H1 (cell line): ENCODE measurements at regions not wholly inside any gene's neighbourhood (a gene's known extent, or its start where the extent isn't known, plus 50 kb on each side); places are given as distances from the start of the nearest gene placed in this dataset.

Experiments
- CTCF ChIA-PET: fragments of 300-600 bp; sonication (Branson Sonifier 250); formaldehyde crosslinking; loops from one replicate; lab custom pipeline; 2021; ENCODE audit not compliant: partially characterized antibody; lab: Charles Lee
- POLR2A ChIA-PET: fragments of 300-600 bp; sonication (Branson Sonifier 250); formaldehyde crosslinking; loops from one replicate; lab custom pipeline; 2021; ENCODE audit warnings: inconsistent platforms; ENCODE audit not compliant: partially characterized antibody; lab: Charles Lee
- DNase-seq, 2 experiments: peaks; one replicate each; pipeline versions ENCODE4 v3.0.0 to v3.0.0-alpha.2; 2010 to 2022; ENCODE audit warnings: low spot score in 2 of 2, low read depth in 1 of 2, mixed read lengths in 1 of 2
- FAIRE-seq: peaks from 2 replicates; lab custom pipeline; 2011; peaks lifted over from hg19 to GRCh38; lab: Jason Lieb, UNC
- H2AFZ ChIP-seq: 2 replicates; pipeline ENCODE4 v1.8.1; 2012; ENCODE audit warnings: low read length, inconsistent platforms
- H2AK5ac ChIP-seq: 2 replicates; pipeline ENCODE4 v1.6.1; 2013; ENCODE audit warnings: low read depth, low read length
- H2BK120ac ChIP-seq: replicated peaks from 2 replicates; pipeline ENCODE3; 2013; ENCODE audit warnings: low read depth, low read length, inconsistent platforms
- H2BK12ac ChIP-seq: 2 replicates; pipeline ENCODE4 v1.6.1; 2013; ENCODE audit warnings: low read depth, low read length
- H2BK15ac ChIP-seq: 2 replicates; pipeline ENCODE4 v1.6.1; 2013; ENCODE audit warnings: low read length
- H2BK20ac ChIP-seq: 2 replicates; pipeline ENCODE4 v1.6.1; 2013; ENCODE audit warnings: low read length
- H2BK5ac ChIP-seq: 2 replicates; pipeline ENCODE4 v1.6.1; 2013; ENCODE audit warnings: low read depth, low read length
- H3K14ac ChIP-seq: 2 replicates; pipeline ENCODE4 v1.6.1; 2013; ENCODE audit warnings: inconsistent platforms; ENCODE audit not compliant: insufficient read length
- H3K18ac ChIP-seq: 2 replicates; pipeline ENCODE4 v1.6.1; 2013; ENCODE audit warnings: low read length; ENCODE audit errors: extremely low read depth
- H3K23ac ChIP-seq: 2 replicates; pipeline ENCODE4 v1.6.1; 2013; ENCODE audit warnings: inconsistent platforms; ENCODE audit not compliant: insufficient read length
- H3K23me2 ChIP-seq: 2 replicates; pipeline ENCODE4 v1.6.1; 2013; ENCODE audit warnings: low read depth, low read length
- H3K27ac ChIP-seq: 2 replicates; pipeline ENCODE4 v1.6.1; 2011; ENCODE audit warnings: low read depth, low read length, inconsistent platforms
- H3K27me3 ChIP-seq, 4 experiments: replicated peaks in 1 of 4; 1 replicate in 1 of 4; 2 replicates in 3 of 4; pipeline versions ENCODE4 v1.6.1 to v1.8.1; 2011 to 2013; ENCODE audit warnings: low read length in 3 of 4, mild to moderate bottlenecking in 3 of 4, inconsistent platforms in 2 of 4, mixed read lengths in 2 of 4, moderate library complexity in 1 of 4; ENCODE audit not compliant: control insufficient read depth in 3 of 4, insufficient read depth in 3 of 4; ENCODE audit errors: extremely low read depth in 1 of 4
- H3K36me3 ChIP-seq, 4 experiments: 2 replicates each; pipeline versions ENCODE4 v1.6.1 to v1.8.1; 2011 to 2013; ENCODE audit warnings: mild to moderate bottlenecking in 4 of 4, low read length in 3 of 4, moderate library complexity in 2 of 4, control low read depth in 1 of 4, inconsistent platforms in 1 of 4; ENCODE audit not compliant: insufficient read depth in 4 of 4, control insufficient read depth in 2 of 4
- H3K4ac ChIP-seq: replicated peaks from 2 replicates; pipeline ENCODE3; 2013; ENCODE audit warnings: low read length, low read depth, mixed read lengths, inconsistent platforms; ENCODE audit not compliant: insufficient read length
- H3K4me1 ChIP-seq, 4 experiments: replicated peaks in 1 of 4; 1 replicate in 1 of 4; 2 replicates in 3 of 4; pipeline versions ENCODE4 v1.6.1 to v1.8.1; 2011 to 2013; ENCODE audit warnings: low read length in 3 of 4, inconsistent platforms in 2 of 4, mixed read lengths in 1 of 4; ENCODE audit not compliant: insufficient read depth in 4 of 4, control insufficient read depth in 3 of 4
- H3K4me2 ChIP-seq, 2 experiments: 2 replicates each; pipeline versions ENCODE4 v1.6.1 to v1.8.1; 2011 to 2013; ENCODE audit warnings: low read depth in 2 of 2, low read length in 2 of 2, control low read depth in 1 of 2, inconsistent platforms in 1 of 2, mild to moderate bottlenecking in 1 of 2; ENCODE audit not compliant: insufficient read depth in 1 of 2
- H3K4me3 ChIP-seq, 4 experiments: fragments of 200-600, 300-600 bp in 1 of 4; sonication (generic), shearing (Covaris generic), sonication (Bioruptor Twin) in 1 of 4; 2 replicates each; pipeline versions ENCODE4 v1.5.1 to v1.8.1; 2011 to 2016; ENCODE audit warnings: low read length in 4 of 4, low read depth in 3 of 4, control low read depth in 2 of 4, inconsistent platforms in 2 of 4, mild to moderate bottlenecking in 2 of 4, mixed read lengths in 1 of 4, moderate library complexity in 1 of 4; ENCODE audit not compliant: insufficient read depth in 2 of 4; ENCODE audit errors: extremely low read depth in 1 of 4
- H3K56ac ChIP-seq: replicated peaks from 2 replicates; pipeline ENCODE3; 2013; ENCODE audit warnings: low read depth, mild to moderate bottlenecking, mixed read lengths, low read length, inconsistent platforms; ENCODE audit not compliant: insufficient read length
- H3K79me1 ChIP-seq: 2 replicates; pipeline ENCODE4 v1.6.1; 2013; ENCODE audit warnings: low read depth, low read length, control low read depth
- H3K79me2 ChIP-seq, 2 experiments: 2 replicates each; pipeline versions ENCODE4 v1.6.1 to v1.8.1; 2012 to 2013; ENCODE audit warnings: low read length in 2 of 2, mild to moderate bottlenecking in 2 of 2, inconsistent platforms in 1 of 2; ENCODE audit not compliant: insufficient read depth in 2 of 2, control insufficient read depth in 1 of 2
- H3K9ac ChIP-seq, 4 experiments: replicated peaks in 1 of 4; 1 replicate in 1 of 4; 2 replicates in 3 of 4; pipeline versions ENCODE4 v1.6.1 to v1.8.1; 2011 to 2013; ENCODE audit warnings: low read depth in 3 of 4, low read length in 3 of 4, control low read depth in 2 of 4, mild to moderate bottlenecking in 2 of 4, moderate library complexity in 2 of 4, inconsistent platforms in 1 of 4; ENCODE audit errors: extremely low read depth in 1 of 4
- H3K9me3 ChIP-seq, 2 experiments: 2 replicates each; pipeline versions ENCODE4 v1.6.1 to v1.8.1; 2012 to 2013; ENCODE audit warnings: mild to moderate bottlenecking in 2 of 2, moderate library complexity in 2 of 2, control low read depth in 1 of 2, inconsistent platforms in 1 of 2, low read depth in 1 of 2, low read length in 1 of 2, mixed read lengths in 1 of 2; ENCODE audit not compliant: insufficient read depth in 2 of 2
- H4K20me1 ChIP-seq, 2 experiments: replicated peaks in 1 of 2; 2 replicates each; pipeline versions ENCODE3 to v1.8.1; 2011 to 2013; ENCODE audit warnings: inconsistent platforms in 2 of 2, low read length in 2 of 2, mild to moderate bottlenecking in 1 of 2; ENCODE audit not compliant: insufficient read depth in 2 of 2, control insufficient read depth in 1 of 2
- H4K5ac ChIP-seq: 2 replicates; pipeline ENCODE4 v1.6.1; 2013; ENCODE audit warnings: low read length, low read depth, mixed read lengths, inconsistent platforms; ENCODE audit not compliant: insufficient read length
- H4K8ac ChIP-seq: 2 replicates; pipeline ENCODE4 v1.8.0; 2013; ENCODE audit warnings: mild to moderate bottlenecking, moderate library complexity, low read length, inconsistent platforms; ENCODE audit not compliant: insufficient read depth; ENCODE audit errors: extremely low read depth
- H4K91ac ChIP-seq: replicated peaks from 2 replicates; pipeline ENCODE3; 2013; ENCODE audit warnings: low read length, mixed read lengths, inconsistent platforms; ENCODE audit not compliant: insufficient read length
- BACH1 ChIP-seq: IDR thresholded peaks from 2 replicates; pipeline ENCODE4 v1.6.1; 2012; ENCODE audit warnings: low read length, improper control_type of control experiment
- BCL11A ChIP-seq, 2 experiments: IDR thresholded peaks; one replicate each; pipeline ENCODE4 v1.6.1; 2011; ENCODE audit warnings: low read depth in 2 of 2, low read length in 2 of 2, mild to moderate bottlenecking in 2 of 2
- CTBP2 ChIP-seq: IDR thresholded peaks from 2 replicates; pipeline ENCODE4 v1.7.0; 2011; ENCODE audit warnings: borderline replicate concordance, mild to moderate bottlenecking, moderate library complexity, mixed read lengths, low read length; ENCODE audit not compliant: insufficient read depth, insufficient read length
- GTF2F1 ChIP-seq: IDR thresholded peaks from 2 replicates; pipeline ENCODE4 v1.6.1; 2012; ENCODE audit warnings: low read depth, low read length, improper control_type of control experiment, borderline replicate concordance
- RFX5 ChIP-seq: IDR thresholded peaks from 2 replicates; pipeline ENCODE4 v1.6.1; 2011; ENCODE audit warnings: low read depth, low read length, improper control_type of control experiment, borderline replicate concordance
- RXRA ChIP-seq: IDR thresholded peaks from 2 replicates; pipeline ENCODE4 v1.6.1; 2011; ENCODE audit warnings: low read depth, mild to moderate bottlenecking, low read length, moderate library complexity; ENCODE audit not compliant: insufficient read depth
- SIN3A ChIP-seq, 2 experiments: IDR thresholded peaks in 1 of 2; conservative IDR thresholded peaks in 1 of 2; 2 replicates each; pipeline ENCODE4 v1.6.1; 2011 to 2012; ENCODE audit warnings: low read length in 2 of 2, improper control_type of control experiment in 1 of 2, low read depth in 1 of 2, mild to moderate bottlenecking in 1 of 2
- TBP ChIP-seq: IDR thresholded peaks from 2 replicates; pipeline ENCODE4 v1.6.1; 2011; ENCODE audit warnings: low read depth, low read length, improper control_type of control experiment
- YY1 ChIP-seq: IDR thresholded peaks from 2 replicates; pipeline ENCODE4 v1.6.1; 2011; ENCODE audit warnings: low read depth, mild to moderate bottlenecking, low read length
- ZNF274 ChIP-seq: IDR thresholded peaks from 2 replicates; pipeline ENCODE4 v1.7.0; 2012; ENCODE audit warnings: low read length, borderline replicate concordance; ENCODE audit errors: extremely low read depth
- WGBS, 2 experiments: shearing (Covaris generic) in 1 of 2; methylation state at CpG; one replicate each; pipeline versions ENCODE4 v1.1.6 to v1.1.7; 2013 to 2015; ENCODE audit warnings: low lambda C conversion rate in 2 of 2, mixed read lengths in 2 of 2, inconsistent platforms in 1 of 2, low coverage in 1 of 2, missing lambda C conversion rate in 1 of 2; ENCODE audit not compliant: insufficient replicate concordance in 2 of 2, insufficient coverage in 1 of 2, insufficient read length in 1 of 2; ENCODE audit errors: extremely low coverage in 1 of 2, missing lambda C conversion rate in 1 of 2; 5-methylcytosine and 5-hydroxymethylcytosine counted together

GRCh38 chr11:109619498-109619897 is 197.5 kb downstream of the C11orf87 start:
- no peak overlapping the region for H2BK20ac ChIP-seq
- H4K5ac ChIP-seq: no peak overlapping the region
- H3K27me3 ChIP-seq: peaks cover 0 to 1% (median 0%) of the 10 kb centered on the region in 4 experiments; a peak in 1 of 7 replicates
- H4K91ac ChIP-seq: no peak overlapping the region
- no peak overlapping the region for H2BK12ac ChIP-seq
- no peak overlapping the region for H2AK5ac ChIP-seq
- no peaks in the 10 kb centered on the region for H3K23me2 ChIP-seq
- H3K4me3 ChIP-seq: no peak overlapping the region
- no peak overlapping the region for H3K9ac ChIP-seq
- no peaks in the 10 kb centered on the region for H3K79me2 ChIP-seq
- no peaks in the 10 kb centered on the region for H4K20me1 ChIP-seq
- no peak overlapping the region for H3K18ac ChIP-seq
- 88% methylated on average over 4 of the region's 4 CpGs; no CpG with 5 or more reads in 1 of the 2 experiments for WGBS, 2 experiments
- H4K8ac ChIP-seq: no peak overlapping the region
- H3K4me2 ChIP-seq: no peak overlapping the region
- no peaks in the 10 kb centered on the region for H3K79me1 ChIP-seq
- FAIRE-seq (no peak), DNase-seq (no peak)
- H3K4ac ChIP-seq: no peak overlapping the region
- H3K27ac ChIP-seq: no peak overlapping the region
- no peaks in the 10 kb centered on the region for H3K4me1 ChIP-seq
- ChIA-PET POLR2A (no interaction called here), CTCF (interaction anchor here (0.6 to 0.7 kb wide), 2 partner anchors 9 to 1603 kb away, joined by 3 read pairs; no protein-coding TSS in a partner anchor)
- no peak overlapping the region for H2BK120ac ChIP-seq
- H3K23ac ChIP-seq: no peak overlapping the region
- no peaks in the 10 kb centered on the region for H3K36me3 ChIP-seq
- no peak overlapping the region for H3K14ac ChIP-seq
- H2AFZ ChIP-seq: no peak overlapping the region
- H3K9me3 ChIP-seq: no peaks in the 10 kb centered on the region
- no peak overlapping the region for H2BK15ac ChIP-seq
- no peak overlapping the region for H2BK5ac ChIP-seq
- no peak overlapping the region for H3K56ac ChIP-seq
- no peak for TF ChIP-seq TBP
- TF ChIP-seq GTF2F1: no peak
- no peak for TF ChIP-seq YY1
- TF ChIP-seq SIN3A (conservative IDR thresholded peaks at IDR 0.05 in 1 of 2, IDR thresholded peaks at IDR 0.05 in 1 of 2; ENCODE audit: low read depth in 1 of 2, low read length in 2 of 2): no peak
- no peak for TF ChIP-seq RFX5
- TF ChIP-seq ZNF274: no peak
- TF ChIP-seq RXRA: no peak
- TF ChIP-seq BCL11A (IDR thresholded peaks at IDR 0.05; ENCODE audit: low read depth in 2 of 2, low read length in 2 of 2): no peak
- TF ChIP-seq CTBP2: no peak
- no peak for TF ChIP-seq BACH1
